Activated gamma-delta T cell treated with Interleukin-2 at 50 U/mL for 16 hours (primary cell): ENCODE measurements at regions not wholly inside any gene's neighbourhood (a gene's known extent, or its start where the extent isn't known, plus 50 kb on each side); places are given as distances from the start of the nearest gene placed in this dataset.
"Not testable (repeated sequence)": the region's sequence is repeated elsewhere in the genome, so short reads cannot be mapped to it uniquely, and the experiment has no call there.

Experiments used
- DNase-seq: peaks from one replicate; pipeline ENCODE4 v3.0.0-alpha.2; 2020

DNA sequence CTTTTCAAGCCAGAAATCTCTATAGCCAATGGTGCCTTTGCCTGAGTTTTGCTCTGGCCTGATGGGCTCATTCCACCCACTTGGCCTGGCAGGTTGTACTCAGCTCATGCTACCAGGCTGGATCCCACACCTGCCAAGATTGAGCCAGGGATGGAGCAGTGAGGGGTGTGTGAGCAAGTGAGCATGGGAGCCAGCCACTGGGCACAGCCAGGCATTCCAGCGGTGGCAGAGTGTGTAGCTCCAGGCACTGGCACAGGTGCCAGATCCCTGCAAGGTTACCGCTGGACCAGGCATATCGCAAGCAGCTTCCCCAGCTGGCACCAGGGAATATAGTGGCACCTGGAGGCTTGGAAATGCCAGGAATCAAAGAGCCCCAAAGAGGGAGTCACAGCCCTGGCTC is 2395.6 kb upstream of the C9orf72 start:
- no peak for DNase-seq

DNA sequence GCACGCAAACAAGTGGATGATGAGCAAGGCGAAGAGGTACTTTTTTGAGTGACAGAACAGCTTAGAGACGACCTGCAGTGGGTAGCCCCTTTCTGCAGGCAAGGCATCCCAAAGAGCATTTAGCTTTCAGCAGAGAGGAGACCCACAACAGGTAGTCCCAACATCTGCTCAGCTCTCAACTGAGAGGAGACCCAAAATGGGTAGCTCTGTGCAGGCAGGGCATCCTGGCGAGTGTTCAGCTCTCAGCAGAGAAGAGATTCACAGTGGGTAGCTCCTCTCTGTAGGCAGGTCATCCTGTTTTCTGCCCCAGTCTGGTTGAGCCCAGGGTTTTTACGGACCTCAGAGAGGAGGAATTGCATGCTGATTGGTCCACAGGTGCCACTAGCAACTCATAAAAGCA is 2396.1 kb upstream of the C9orf72 start:
- no peak for DNase-seq

DNA sequence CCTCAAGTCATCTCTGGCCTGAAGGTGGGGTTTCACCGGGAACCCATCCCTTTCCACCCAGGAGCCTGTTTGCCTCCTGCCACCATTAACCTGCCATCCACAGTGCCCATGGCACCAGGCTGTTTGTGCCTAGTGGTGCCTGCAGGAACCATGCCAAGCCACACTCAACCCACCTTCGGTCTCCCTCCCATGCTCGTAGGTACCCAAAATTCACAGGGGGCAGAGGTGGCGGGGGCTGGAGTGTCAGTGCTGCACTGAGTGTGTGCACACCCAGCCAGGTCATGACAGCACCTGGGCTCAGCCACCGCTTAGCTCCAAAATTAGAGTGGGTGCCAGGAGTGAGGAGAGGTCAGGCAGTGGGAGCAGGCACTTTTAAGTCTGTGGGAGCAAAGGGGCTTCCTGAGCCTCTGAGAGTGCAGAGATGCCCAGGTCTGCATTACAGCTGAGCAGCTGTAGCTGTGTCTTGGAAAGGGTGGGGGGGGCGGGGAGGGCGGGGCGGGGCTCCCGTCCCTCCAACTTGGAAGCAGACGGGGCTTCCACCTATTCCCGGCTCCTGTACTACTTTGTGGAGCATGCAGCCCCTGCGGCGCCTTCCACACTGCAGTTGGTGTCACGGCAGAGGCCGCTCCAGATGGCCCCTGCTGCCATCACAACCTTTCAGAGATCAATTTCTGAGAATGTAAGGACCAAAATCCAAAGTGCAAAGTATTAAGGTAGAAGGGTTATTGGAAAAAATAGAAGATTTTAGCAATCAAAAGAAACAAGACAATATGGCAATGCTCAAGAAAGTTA is 2396.8 kb upstream of the C9orf72 start:
- DNase-seq = no peak

DNA sequence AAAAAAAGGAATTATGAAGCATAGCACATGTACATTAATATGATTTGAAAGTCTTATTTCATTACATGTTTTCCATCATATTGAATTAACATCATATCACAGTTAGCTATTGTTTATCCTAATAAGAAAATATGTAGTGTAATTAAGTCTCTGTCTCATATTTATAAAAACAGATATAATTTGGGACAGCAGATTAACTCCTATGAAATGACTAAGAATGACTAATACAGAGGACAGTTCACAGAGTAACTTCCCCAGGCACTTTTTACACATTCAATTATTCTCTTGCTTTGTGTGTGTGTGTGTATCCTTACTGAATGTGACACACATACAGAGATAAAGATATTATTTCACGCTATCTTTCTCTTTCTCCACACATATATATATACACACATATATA is 2400.9 kb upstream of the C9orf72 start:
- no peak for DNase-seq

DNA sequence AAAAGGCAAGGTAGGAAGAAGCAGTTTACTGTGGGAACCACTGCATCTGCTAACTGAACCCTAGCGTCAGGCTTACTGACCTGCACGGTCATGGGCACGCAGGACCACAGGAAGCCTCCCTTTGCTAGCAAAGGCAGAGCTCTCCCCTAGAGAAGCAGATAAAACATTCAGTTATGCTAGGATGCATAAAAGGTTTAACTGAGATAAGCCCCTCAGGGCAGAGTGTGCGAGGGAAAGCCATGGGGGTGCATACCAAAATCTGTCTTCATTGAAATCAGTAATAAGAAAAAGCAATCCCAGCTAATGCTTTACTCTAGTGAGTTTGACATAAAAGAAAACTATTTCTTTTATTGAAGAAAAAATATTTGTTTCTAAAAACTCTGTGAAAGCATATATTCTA is 2403.7 kb upstream of the C9orf72 start:
- DNase-seq = no peak

DNA sequence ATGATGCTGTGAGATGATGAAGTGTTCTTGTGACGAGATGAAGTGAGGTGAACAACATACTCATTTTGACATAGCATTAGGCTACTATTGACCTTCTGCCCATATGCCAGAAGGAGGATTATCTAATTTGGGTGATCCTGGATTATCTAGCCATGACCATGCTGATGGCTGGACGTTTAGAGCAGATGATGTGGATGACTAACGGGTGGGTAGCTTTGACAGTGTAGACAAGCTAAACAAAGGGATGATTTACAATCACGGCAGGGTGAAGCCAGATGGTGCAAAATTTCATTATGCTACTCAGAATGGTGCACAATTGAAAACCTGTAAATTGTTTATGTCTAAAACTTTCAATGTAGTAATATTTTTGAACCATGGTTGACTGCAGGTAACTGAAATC is 2403.4 kb upstream of the ACO1 start:
- DNase-seq = no peak

DNA sequence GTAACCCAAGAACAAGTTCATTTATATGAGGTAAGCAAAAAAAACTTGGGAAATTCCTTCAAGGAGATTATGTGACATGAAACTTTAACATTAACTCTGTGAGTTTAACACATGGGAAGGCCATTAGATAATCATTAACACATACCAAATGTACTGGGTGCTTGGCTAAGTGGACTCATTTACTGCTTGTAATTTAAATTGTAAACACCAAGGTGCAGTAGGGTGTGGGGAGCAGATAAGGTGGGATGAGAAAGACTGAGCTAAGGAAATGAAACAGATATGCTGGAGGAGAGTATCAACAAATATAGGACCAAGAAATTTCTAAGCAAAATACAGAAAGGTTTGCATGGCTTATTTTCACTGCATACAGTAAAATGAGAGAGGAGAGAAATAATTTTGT is 2384.8 kb upstream of the ACO1 start:
- no peak for DNase-seq

DNA sequence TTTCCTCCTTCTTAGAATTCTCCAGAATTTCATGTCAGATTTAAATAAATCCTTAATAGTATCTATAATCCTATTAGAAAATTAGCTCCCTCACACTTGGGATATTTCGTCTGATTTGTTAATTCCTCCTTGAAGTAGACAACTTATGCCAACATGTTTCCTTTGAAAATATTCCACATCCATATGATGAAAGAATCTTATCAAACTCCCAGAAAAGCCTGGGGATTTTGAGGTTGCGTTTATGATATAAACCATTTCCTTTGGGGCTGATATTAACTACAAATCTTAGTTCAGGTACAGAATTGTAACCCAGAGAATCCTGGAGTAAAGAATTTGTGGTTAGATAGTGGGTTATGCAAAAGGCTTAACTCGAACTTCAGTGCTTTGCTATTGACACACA is 2373.8 kb upstream of the ACO1 start:
- no peak for DNase-seq

DNA sequence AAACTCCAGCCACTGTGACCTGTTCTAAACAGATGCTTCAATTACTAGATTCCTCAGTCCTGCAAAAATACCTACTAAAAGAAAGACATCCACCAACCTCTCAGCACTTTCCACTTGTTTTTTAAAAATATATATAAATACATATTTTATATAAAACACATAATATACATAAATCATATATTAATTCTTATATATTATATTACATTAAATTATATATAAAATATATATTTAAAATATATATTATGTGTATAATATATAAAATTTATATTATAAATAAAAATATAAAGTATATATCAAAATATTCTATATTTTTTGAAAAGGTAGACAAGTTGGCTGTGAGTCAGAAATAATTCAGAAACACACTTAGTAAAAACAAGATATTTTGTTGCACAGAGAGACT is 2371.8 kb upstream of the ACO1 start:
- no peak for DNase-seq

DNA sequence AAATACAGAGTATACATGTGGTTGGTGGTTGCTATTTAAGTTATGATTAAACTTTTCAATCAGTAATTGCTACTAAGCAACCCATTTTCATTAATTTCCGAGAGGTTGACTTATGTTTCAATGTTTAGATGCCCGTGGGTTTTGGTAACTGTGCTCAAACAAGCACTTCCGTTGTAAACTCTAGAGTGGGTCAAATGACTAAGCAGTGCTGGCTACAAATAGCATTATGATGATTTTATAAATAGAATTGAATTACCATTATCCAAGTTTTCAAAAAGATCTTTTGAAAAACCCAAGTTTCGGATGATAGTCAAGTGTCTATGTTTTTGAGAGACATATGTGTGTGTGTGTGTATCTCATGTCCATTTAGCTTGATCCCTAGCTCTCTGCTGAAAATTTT is 2369.4 kb upstream of the ACO1 start:
- no peak for DNase-seq

DNA sequence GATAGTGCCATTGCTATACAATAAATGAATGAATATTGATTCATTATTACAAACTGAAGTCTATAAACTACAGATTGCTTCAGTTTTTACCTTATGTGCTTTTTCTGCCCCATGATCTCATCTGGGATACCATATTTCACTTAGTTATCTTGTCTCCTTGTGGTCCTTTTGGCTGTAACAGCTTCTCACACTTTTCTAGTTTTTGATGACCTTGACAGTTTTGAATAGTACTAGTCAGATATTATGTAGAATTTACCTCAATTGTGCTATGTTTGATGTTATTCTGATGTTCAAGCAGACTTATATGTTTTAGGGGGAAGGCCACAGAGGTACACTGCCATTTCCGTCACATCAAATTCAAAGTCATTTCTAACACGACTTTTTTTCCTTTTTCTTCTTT is 2364.3 kb upstream of the ACO1 start:
- DNase-seq = no peak

DNA sequence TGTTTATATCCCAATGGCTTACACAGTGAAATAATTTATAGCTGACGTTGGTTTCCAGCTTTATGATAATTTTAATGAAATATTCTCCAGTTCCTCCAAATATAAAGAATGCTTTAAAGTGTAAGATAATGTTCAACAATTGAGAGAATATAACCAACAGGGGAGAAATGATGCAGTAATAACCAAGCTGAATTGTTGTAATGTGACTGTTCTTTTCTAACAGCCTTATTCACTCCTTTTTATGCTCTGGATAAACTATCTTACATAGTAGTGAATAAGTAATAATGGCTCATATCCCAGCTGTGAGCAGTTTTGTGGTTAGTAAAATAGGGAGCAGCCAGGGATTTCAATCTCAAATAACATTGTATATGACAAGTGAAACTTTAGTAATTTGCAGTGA is 2348.7 kb upstream of the ACO1 start:
- DNase-seq = no peak

DNA sequence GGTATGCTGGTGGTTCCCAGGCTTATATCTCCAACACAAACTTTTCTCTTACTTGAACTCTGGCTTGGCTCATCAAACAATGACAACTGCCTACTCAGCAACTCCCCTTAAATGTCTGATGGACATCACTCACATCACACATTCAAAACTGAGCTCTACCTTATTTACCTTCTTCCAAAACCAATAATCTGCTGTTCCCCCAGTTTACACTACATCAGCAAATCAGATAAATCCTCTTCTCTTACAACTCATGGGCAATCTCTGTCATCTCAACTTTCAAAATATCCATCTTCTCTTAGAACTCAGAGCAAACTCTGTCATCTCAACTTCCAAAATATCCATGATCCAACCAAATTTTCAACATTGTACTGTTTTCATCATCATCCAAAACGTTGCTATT is 2347.9 kb upstream of the ACO1 start:
- DNase-seq = no peak

DNA sequence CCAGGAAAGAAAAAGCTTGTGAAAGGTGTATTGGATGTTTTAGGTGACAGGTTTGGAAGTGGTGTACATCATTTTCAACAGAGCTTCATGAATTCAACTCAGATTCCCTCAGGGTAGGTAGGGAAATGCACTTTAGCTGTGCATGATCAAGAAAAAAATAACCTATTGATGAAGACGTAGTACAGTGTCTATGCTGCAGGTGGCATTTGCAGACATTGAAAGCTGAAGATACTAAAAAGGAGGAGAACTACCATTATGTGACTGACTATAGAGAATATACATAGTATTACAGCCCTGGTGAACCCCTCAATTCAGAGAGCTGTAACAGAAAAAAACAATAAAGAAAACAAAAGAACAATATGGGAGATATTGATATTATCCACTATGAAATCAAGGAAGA is 2344.7 kb upstream of the ACO1 start:
- no peak for DNase-seq

DNA sequence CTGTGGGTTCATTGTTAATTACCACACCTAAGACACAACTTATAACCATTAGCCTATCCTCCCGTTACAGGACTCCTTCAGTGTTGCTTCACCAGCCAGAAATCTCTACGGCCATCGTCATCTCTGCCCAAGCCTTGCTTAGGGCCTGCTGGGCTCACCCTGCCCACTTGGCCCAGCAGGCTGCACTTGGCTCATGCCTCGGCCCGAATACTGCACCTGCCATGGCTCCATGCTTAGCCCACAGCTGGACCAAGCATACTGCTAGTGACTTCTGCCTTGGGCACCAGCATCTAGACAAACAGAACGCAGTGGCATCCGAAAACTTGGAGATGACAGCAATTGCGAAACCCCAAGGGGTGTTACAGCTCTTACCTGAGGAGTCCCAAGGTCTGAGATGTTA is 2336.0 kb upstream of the ACO1 start:
- DNase-seq = no peak

DNA sequence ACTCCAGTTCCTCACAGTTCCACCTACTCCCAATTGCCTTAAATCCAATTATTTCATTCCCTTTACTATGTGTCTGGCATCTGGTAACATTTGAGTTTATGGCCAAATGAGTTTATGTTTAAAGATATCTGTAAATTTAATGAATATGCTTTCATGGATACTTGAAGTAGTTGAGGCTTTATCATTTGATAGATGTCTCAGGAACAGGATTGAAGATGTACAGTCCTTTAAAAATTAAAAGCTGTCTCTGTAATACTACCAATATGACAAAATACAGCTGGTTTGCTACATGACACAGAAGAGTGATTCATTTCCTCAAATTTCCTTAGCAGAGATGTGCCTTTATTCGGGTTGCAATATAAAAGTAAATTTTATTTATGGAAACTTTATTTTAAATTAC is 2326.0 kb upstream of the ACO1 start:
- no peak for DNase-seq

DNA sequence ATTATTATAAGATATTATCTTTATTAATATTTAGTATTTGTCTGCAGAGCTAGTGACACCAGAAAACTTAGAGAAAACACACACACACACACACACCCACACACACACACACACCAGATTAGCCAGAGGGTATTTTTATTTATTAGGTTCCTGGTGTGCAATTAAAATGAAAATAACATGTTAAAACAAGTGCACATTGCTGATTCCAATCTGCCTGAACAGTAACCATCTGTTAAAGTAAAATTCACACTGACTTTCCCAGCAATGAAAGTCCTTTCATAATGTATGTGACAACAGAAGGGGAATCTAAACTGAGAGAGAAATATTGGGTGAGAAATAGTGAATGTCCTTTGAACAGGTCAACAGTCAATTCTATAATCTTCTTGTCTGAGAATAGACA is 2323.5 kb upstream of the ACO1 start:
- DNase-seq = no peak

DNA sequence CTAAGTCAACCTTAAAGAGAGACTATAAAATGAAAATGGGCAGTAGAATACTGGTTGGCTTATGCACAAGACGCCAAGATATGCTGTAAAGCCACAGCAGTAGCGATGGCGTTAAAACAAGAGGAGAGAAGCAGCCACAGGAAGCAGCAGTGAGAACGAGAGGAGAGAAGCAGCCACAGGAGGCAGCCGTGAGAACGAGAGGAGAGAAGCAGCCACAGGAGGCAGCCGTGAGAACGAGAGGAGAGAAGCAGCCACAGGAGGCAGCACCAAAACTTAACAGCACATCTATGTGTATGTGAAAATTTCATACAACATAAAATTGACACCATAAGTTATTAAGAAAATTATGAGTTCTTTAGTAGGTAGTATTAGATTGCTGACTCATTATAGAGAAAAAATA is 2318.6 kb upstream of the ACO1 start:
- no peak for DNase-seq

DNA sequence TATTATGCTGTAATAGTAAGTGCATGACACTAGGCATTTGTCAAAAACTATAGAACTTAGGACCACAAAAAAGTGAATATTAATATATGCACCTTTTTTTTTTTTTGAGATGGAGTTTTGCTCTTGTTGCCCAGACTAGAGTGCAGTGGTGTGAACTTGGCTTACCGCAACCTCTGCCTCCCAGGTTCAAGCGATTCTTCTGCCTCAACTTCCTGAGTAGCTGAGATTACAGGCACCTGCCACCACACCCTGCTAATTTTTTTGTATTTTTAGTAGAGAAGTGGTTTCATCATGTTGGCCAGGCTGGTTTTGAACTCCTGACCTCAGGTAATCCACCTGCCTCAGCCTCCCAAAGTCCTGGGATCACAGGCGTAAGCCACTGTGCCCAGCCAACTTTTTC is 2315.2 kb upstream of the ACO1 start:
- not testable (repeated sequence) for DNase-seq

DNA sequence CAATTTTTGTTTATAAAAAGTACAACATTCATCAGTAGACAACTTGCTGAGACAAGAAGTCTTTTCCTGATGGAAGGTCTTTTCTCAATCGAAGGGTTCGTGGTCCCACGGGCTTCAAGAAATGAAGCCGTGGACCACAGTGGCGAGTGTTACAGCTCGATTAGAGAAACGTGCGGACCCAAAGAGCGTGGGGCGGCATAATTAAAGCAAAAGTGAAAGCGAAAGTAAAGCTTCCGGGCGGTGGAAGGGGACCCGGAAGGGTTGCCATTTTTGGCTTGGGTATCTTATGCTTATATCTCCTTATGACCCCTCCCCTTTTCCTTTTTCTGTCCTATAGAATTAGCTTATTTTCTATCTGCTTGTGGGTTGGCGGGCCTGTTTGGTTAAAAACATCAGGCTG is 2309.4 kb upstream of the ACO1 start:
- no peak for DNase-seq

DNA sequence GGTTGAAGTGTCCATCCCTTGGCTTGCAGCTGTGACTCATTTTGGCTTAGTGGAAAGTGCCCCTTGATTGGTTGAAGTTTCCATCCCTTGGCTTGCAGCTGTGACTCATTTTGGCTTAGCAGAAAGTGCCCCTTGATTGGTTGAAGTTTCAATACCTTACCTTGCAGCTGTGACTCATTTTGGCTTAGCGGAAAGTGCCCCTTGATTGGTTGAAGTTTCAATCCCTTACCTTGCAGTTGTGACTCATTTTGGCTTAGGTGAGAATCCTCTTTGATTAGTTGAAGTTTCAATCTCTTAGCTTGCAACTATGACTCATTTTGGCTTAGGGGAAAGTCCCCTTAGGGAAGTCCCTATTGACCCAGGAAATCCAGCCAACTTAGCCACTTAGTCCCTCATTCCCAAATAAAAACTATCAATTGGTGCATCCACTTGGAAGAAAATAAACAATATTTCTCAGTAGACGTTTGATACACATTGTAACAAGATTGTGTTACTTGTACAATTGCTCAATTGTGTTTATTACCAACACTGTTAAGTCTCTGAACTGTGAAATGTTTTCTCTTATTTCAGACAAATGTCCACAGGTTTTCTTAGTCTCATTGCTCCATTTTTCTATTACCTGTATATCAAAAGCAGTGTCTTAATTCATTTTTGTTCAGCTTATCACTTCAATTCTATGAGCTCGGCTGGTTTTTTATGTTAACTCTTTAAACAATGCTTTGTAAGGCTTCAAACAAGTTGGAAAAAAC is 2308.8 kb upstream of the ACO1 start:
- no peak for DNase-seq

DNA sequence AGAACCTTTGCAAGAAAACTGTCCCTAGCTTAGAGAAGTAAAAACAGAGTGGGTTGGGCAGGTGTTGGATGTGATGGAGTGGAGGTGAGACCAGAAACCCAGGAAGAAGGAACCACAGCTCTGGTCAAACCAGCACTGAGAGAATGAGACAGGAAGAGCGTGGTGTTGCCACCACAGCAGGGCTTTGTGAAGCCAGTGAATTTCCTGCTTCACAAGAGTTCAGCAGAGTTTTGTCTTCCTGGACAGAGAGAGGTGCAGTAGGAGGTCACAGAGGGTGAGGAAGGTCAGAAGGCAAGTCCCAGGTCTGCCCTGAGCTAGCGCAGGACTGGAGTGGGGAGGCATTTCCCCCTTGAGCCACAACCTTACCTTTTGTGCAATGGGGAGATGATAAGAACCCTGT is 2306.2 kb upstream of the ACO1 start:
- DNase-seq = no peak

DNA sequence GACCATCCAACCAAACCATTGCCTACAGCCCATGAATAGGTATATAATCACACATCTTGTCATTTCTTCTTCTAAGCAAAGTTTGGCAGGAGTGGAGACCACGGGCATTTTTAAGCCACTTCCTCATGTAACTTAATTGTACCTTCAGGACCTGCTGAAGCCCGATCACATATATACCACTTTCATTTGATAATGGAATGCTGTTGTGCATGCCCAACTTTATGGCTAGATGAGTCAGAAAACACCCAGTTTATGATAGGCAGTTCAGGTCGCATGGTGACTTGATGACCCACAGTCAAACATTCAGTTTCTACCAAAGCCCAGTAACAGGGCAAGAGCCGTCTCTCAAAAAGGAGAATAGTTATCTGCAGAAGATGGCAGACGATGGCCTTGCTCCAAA is 2295.0 kb upstream of the ACO1 start:
- DNase-seq = no peak

DNA sequence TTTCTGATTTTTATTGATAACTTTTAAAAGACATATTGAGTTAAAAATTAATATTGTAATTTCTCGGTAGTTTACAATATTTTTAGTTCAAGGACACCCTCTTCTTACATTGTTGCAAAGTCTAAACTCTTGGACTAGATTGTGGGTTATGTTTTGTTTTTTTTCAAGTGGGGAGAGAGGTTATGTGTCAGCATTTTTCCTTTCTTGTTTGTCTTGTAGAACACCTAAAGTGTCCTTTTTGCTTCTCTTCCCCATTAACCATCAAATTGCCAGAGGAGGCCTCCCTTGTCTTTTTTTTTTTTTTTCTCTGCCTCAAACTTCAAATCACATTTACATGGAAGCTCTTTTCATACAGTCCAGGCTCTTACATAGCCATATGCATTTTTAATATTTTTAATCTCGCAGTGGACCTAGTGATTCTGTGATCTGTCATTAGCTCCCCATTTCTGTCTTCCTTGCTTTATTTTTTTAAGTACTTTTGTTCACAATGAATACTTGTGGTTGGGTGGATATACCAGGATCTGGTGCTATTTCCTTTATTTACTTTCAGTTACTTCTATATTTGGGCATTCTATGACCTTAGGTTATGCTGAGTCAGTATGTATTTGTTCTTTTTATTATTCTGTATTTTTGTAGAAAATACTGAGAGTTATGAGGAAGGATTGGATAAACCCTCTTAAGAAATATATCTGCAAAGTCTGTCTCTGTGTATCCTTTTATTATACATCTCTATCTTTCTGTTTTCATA is 2280.6 kb upstream of the ACO1 start:
- DNase-seq = no peak
